ENCODE measurements at regions not wholly inside any gene's neighbourhood (a gene's known extent, or its start where the extent isn't known, plus 50 kb on each side); places are given as distances from the start of the nearest gene placed in this dataset.

DNA sequence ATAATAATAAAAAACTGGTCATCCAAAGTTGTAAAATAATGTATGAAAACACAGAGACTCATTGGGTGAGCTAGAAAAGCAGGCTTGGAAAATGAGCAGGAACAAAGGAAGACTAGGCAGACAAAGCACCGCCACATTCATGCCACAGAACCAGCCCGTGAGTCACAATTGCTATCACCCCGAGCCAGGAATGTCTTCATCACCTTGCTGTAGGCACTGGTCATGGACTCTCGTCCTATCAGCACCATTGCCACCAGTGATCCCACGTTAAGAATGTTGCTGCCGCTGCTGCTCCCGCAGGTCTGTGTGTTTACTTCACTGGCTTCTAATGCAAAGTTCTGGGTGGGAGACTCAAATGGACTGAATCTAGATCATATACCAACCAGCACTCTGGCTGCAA is 417.9 kb downstream of the PID1 start:
- Histone ChIP-seq H3K27me3 (ENCODE audit: insufficient read depth in 3 of 3, low read length in 2 of 3) (no peaks in the 10 kb centered on the region), H3K4me1 (no peaks in the 10 kb centered on the region), H3K36me3 (ENCODE audit: insufficient read depth in 1 of 2, low read depth in 1 of 2) (no peaks in the 10 kb centered on the region), H3K27ac (no peak overlapping the region), H3K9me3 (no peaks in the 10 kb centered on the region), H3K4me3 (no peak overlapping the region)
- ATAC-seq (no peak), DNase-seq (no peak)
- TF ChIP-seq, protein P1, sequence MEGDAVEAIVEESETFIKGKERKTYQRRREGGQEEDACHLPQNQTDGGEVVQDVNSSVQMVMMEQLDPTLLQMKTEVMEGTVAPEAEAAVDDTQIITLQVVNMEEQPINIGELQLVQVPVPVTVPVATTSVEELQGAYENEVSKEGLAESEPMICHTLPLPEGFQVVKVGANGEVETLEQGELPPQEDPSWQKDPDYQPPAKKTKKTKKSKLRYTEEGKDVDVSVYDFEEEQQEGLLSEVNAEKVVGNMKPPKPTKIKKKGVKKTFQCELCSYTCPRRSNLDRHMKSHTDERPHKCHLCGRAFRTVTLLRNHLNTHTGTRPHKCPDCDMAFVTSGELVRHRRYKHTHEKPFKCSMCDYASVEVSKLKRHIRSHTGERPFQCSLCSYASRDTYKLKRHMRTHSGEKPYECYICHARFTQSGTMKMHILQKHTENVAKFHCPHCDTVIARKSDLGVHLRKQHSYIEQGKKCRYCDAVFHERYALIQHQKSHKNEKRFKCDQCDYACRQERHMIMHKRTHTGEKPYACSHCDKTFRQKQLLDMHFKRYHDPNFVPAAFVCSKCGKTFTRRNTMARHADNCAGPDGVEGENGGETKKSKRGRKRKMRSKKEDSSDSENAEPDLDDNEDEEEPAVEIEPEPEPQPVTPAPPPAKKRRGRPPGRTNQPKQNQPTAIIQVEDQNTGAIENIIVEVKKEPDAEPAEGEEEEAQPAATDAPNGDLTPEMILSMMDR (IDR thresholded peaks at IDR 0.05), result no peak
- intact Hi-C loops (cut with DNase I), result no loop called here
- WGBS, 3 donors, result 86 to 87% (median 86%) methylated on average over 7 of the region's 7 CpGs

DNA sequence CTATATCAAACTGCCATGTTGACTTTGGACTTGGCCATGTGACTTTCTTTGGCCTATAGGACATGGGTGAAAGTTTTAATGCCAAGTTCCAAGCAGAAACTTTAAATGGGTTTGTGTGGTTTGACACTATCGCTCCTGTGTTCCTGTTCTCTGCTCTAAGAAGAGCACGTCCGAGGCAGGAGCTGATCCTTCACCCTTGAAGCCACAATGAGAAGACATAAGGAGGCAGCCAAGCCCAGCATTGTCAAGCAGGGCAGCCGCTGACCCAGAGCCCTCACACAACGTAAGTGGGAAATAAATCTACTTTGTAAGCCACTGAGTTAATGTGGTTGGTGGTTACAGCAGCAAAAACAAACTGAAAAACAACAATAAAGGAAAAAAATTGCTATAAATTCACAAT is 422.4 kb downstream of the PID1 start:
- H3K36me3 ChIP-seq (ENCODE audit: insufficient read depth in 1 of 2, low read depth in 1 of 2), result no peaks in the 10 kb centered on the region
- H3K27me3 ChIP-seq (ENCODE audit: insufficient read depth in 3 of 3, low read length in 2 of 3), result peaks cover 0 to 2% (median 0%) of the 10 kb centered on the region in 3 donors
- ATAC-seq, result no peak
- no peak for DNase-seq
- H3K4me1 ChIP-seq, result no peaks in the 10 kb centered on the region
- intact Hi-C loops (cut with DNase I), result no loop called here
- TF ChIP-seq, protein P1 (IDR thresholded peaks at IDR 0.05), result no peak
- H3K9me3 ChIP-seq, result no peaks in the 10 kb centered on the region
- no peak overlapping the region for H3K27ac ChIP-seq
- 81 to 87% (median 86%) methylated on average over 5 of the region's 5 CpGs for WGBS, 3 donors
- no peak overlapping the region for H3K4me3 ChIP-seq

DNA sequence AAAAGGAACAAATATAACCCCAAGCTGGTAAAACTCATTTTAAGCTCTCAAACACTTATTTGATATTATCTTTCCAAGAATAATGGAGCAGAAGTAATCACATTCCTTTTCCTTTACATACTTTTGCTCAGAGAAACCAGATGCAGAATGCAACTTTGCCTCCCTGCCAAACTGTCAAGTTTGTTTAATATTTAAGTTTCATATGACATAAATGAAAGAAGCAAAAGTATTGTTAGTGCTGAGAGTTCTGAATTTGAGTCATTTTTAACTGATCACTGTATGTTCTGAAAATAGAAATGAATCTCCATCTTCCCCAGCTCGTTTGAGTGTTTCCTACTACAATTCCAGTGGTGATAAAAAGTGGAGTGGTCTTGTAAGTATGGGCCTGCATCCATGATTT is 423.4 kb downstream of the PID1 start:
- TF ChIP-seq, protein P1 (IDR thresholded peaks at IDR 0.05), result no peak
- ATAC-seq (no peak), DNase-seq (no peak)
- Histone ChIP-seq H3K36me3 (ENCODE audit: insufficient read depth in 1 of 2, low read depth in 1 of 2) (no peaks in the 10 kb centered on the region), H3K4me3 (no peak overlapping the region), H3K9me3 (no peaks in the 10 kb centered on the region), H3K4me1 (no peaks in the 10 kb centered on the region), H3K27ac (no peak overlapping the region), H3K27me3 (ENCODE audit: insufficient read depth in 3 of 3, low read length in 2 of 3) (peaks cover 0 to 2% (median 0%) of the 10 kb centered on the region in 3 donors)
- WGBS, 3 donors, result 10 to 28% (median 19%) methylated on average over 1 of the region's 1 CpG
- intact Hi-C loops (cut with DNase I), result no loop called here

DNA sequence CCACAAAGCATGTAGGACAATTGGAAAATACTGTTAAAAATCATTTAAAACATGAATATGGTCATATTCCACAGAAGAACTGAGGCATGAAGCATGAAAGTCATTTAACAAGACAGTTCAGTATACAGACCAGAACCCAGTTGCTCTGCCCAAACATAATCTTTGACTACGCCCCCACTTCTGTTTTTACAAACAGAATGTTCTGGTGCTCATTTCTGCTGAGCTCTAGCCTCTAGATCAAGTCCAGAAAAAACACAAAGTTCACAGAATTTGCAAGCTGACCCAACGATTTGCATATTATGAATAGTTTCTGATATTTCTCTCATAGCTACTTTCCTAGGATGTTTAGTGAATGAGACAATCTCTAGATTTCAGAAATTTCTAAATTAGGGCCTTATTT is 424.9 kb downstream of the PID1 start:
- no peaks in the 10 kb centered on the region for H3K4me1 ChIP-seq
- DNase-seq, result no peak
- H3K4me3 ChIP-seq, result no peak overlapping the region
- ATAC-seq, result no peak
- TF ChIP-seq, protein P1 (IDR thresholded peaks at IDR 0.05), result no peak
- no peaks in the 10 kb centered on the region for H3K9me3 ChIP-seq
- H3K36me3 ChIP-seq (ENCODE audit: insufficient read depth in 1 of 2, low read depth in 1 of 2), result no peaks in the 10 kb centered on the region
- peaks cover 0 to 2% (median 0%) of the 10 kb centered on the region in 3 donors for H3K27me3 ChIP-seq (ENCODE audit: insufficient read depth in 3 of 3, low read length in 2 of 3)
- WGBS, 3 donors, result 56 to 61% (median 57%) methylated on average over 2 of the region's 2 CpGs
- intact Hi-C loops (cut with DNase I), result no loop called here
- no peak overlapping the region for H3K27ac ChIP-seq

DNA sequence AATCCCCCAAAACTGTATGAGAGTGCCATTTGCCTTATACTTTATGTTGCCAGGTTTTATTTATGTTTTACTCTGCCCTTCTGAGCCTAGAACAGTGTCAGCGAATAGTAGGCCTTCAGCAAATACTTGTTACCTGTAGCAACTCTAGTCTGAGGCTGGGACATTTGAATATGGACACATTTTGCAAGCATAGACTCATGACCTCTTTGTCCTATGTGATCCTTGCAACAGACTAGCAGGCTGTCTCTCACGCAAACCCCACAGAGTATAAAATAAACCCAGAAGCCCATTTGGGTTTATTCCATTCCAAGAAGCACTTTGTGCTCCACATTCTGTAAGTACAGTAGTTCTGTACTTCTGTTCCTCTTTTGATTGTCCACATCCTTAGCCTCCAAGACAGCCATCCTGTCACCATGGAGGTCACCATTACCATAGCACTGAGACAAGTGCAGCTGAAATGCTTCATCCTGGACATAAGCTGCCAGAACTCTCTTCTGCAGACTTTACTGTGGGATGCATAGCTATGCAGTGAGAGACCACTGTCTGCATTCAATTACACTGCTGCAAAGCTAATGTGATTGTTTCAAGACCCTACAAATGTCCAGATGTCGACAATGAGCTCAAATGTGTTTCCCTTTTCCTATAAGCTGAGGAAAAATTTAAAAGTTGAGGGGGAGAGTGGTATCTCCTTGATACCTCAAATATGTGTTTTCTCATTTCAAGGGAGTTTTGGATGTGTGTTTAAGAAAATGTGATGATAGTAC is 425.7 kb downstream of the PID1 start:
- DNase-seq, result no peak
- TF ChIP-seq, protein P1 (IDR thresholded peaks at IDR 0.05), result no peak
- Histone ChIP-seq H3K27me3 (ENCODE audit: insufficient read depth in 3 of 3, low read length in 2 of 3) (peaks cover 0 to 2% (median 0%) of the 10 kb centered on the region in 3 donors), H3K27ac (no peak overlapping the region), H3K4me1 (no peaks in the 10 kb centered on the region), H3K4me3 (no peak overlapping the region), H3K9me3 (no peaks in the 10 kb centered on the region), H3K36me3 (ENCODE audit: insufficient read depth in 1 of 2, low read depth in 1 of 2) (no peaks in the 10 kb centered on the region)
- ATAC-seq, result no peak
- WGBS, 3 donors, result 74 to 78% (median 78%) methylated on average over 3 of the region's 3 CpGs
- intact Hi-C loops (cut with DNase I), result no loop called here

Data from psoas muscle (tissue), 7 donors.